ENCODE measurements at regions not wholly inside any gene's neighbourhood (a gene's known extent, or its start where the extent isn't known, plus 50 kb on each side); places are given as distances from the start of the nearest gene placed in this dataset.

GRCh38 chr13:60790620-60791019 lies 393.6 kb downstream of the TDRD3 start:
- no peak overlapping the region for H3K4me3 ChIP-seq (ENCODE audit: low read depth, poor library complexity, severe bottlenecking)
- intact Hi-C loops (cut with DNase I; ENCODE audit: low total_unique reads) = no loop called here
- 84 to 89% methylated on average over 5 of the region's 5 CpGs for WGBS, 2 donors
- no peak for DNase-seq (ENCODE audit: low spot score in 2 of 2)
- TF ChIP-seq POLR2A (IDR thresholded peaks at IDR 0.05) = no peak
- no peak for TF ChIP-seq CTCF (IDR thresholded peaks at IDR 0.05)

- WGBS, 2 donors = 21 to 31% methylated on average over 3 of the region's 3 CpGs
- peak; percentile 62 to 86 for DNase-seq (ENCODE audit: low spot score in 2 of 2)
- no peak overlapping the region for H3K4me3 ChIP-seq (ENCODE audit: low read depth, poor library complexity, severe bottlenecking)
- no peak for TF ChIP-seq POLR2A (IDR thresholded peaks at IDR 0.05)
- no peak for TF ChIP-seq CTCF (IDR thresholded peaks at IDR 0.05)
- intact Hi-C loops (cut with DNase I; ENCODE audit: low total_unique reads) = no loop called here
Observed at GRCh38 chr13:60788156-60788829, 391.3 kb downstream of the TDRD3 start.

- DNase-seq (ENCODE audit: low spot score in 2 of 2) = no peak
- no peak overlapping the region for H3K4me3 ChIP-seq (ENCODE audit: low read depth, poor library complexity, severe bottlenecking)
- intact Hi-C loops (cut with DNase I; ENCODE audit: low total_unique reads) = no loop called here
- TF ChIP-seq CTCF (IDR thresholded peaks at IDR 0.05) = no peak
- no peak for TF ChIP-seq POLR2A (IDR thresholded peaks at IDR 0.05)
Observed at GRCh38 chr13:60787083-60787482, 390.1 kb downstream of the TDRD3 start.

GRCh38 chr13:60772726-60773125 lies 375.7 kb downstream of the TDRD3 start:
- TF ChIP-seq CTCF (IDR thresholded peaks at IDR 0.05) (no peak), POLR2A (IDR thresholded peaks at IDR 0.05) (no peak)
- H3K4me3 ChIP-seq (ENCODE audit: low read depth, poor library complexity, severe bottlenecking) = no peak overlapping the region
- intact Hi-C loops (cut with DNase I; ENCODE audit: low total_unique reads) = no loop called here
- DNase-seq (ENCODE audit: low spot score in 2 of 2) = no peak

GRCh38 chr13:60765700-60766411 lies 368.8 kb downstream of the TDRD3 start:
- TF ChIP-seq POLR2A (IDR thresholded peaks at IDR 0.05) = no peak
- no peak overlapping the region for H3K4me3 ChIP-seq (ENCODE audit: low read depth, poor library complexity, severe bottlenecking)
- no peak for DNase-seq (ENCODE audit: low spot score in 2 of 2)
- intact Hi-C loops (cut with DNase I; ENCODE audit: low total_unique reads) = no loop called here
- WGBS, 2 donors = 54 to 55% methylated on average over 5 of the region's 5 CpGs

GRCh38 chr13:60759499-60759898 lies 362.5 kb downstream of the TDRD3 start:
- intact Hi-C loops (cut with DNase I; ENCODE audit: low total_unique reads) = no loop called here
- no peak for TF ChIP-seq CTCF (IDR thresholded peaks at IDR 0.05)
- TF ChIP-seq POLR2A (IDR thresholded peaks at IDR 0.05) = no peak
- no peak overlapping the region for H3K4me3 ChIP-seq (ENCODE audit: low read depth, poor library complexity, severe bottlenecking)
- DNase-seq (ENCODE audit: low spot score in 2 of 2) = no peak
- 10 to 13% methylated on average over 9 of the region's 9 CpGs for WGBS, 2 donors
